ENCODE measurements at regions not wholly inside any gene's neighbourhood (a gene's known extent, or its start where the extent isn't known, plus 50 kb on each side); places are given as distances from the start of the nearest gene placed in this dataset.

GRCh38 chr1:201644197-201644596 is 105.3 kb downstream of the NAV1 start:
- 77% methylated on average over 2 of the region's 2 CpGs; no CpG with 5 or more reads in 1 of the 2 experiments for WGBS, 2 experiments (ENCODE audit: extremely low coverage in 1 of 2, insufficient coverage in 1 of 2, insufficient read length in 1 of 2, insufficient replicate concordance in 2 of 2, low coverage in 1 of 2, low lambda C conversion rate in 2 of 2, missing lambda C conversion rate in 1 of 2)

More at GRCh38 chr1:201644197-201644596, 105.3 kb downstream of the NAV1 start:
- Histone ChIP-seq H3K27me3 (replicated peaks in 1 of 4; ENCODE audit: control insufficient read depth in 3 of 4, extremely low read depth in 1 of 4, insufficient read depth in 3 of 4, low read length in 3 of 4) (peaks cover 0 to 15% (median 13%) of the 10 kb centered on the region in 4 experiments; a peak in 5 of 7 replicates), H2BK120ac (replicated peaks; ENCODE audit: low read depth, low read length) (no peak overlapping the region), H2BK12ac (ENCODE audit: low read depth, low read length) (no peak overlapping the region), H2BK20ac (ENCODE audit: low read length) (no peak overlapping the region), H4K91ac (replicated peaks; ENCODE audit: insufficient read length, low read length) (no peak overlapping the region), H3K14ac (ENCODE audit: insufficient read length) (no peak overlapping the region), H3K4me3 (ENCODE audit: extremely low read depth in 1 of 4, insufficient read depth in 2 of 4, low read depth in 3 of 4, low read length in 4 of 4) (no peak overlapping the region), H3K27ac (ENCODE audit: low read depth, low read length) (no peak overlapping the region), H3K4me1 (replicated peaks in 1 of 4; ENCODE audit: control insufficient read depth in 3 of 4, insufficient read depth in 4 of 4, low read length in 3 of 4) (peaks cover 4 to 13% (median 7%) of the 10 kb centered on the region in 4 experiments), H3K56ac (replicated peaks; ENCODE audit: insufficient read length, low read depth, low read length) (no peak overlapping the region), H4K20me1 (replicated peaks in 1 of 2; ENCODE audit: control insufficient read depth in 1 of 2, insufficient read depth in 2 of 2, low read length in 2 of 2) (peaks cover 0 to 2% of the 10 kb centered on the region in 2 experiments), H3K23me2 (ENCODE audit: low read depth, low read length) (peaks cover 16% of the 10 kb centered on the region), H4K8ac (ENCODE audit: extremely low read depth, insufficient read depth, low read length) (no peak overlapping the region), H3K18ac (ENCODE audit: extremely low read depth, low read length) (no peak overlapping the region), H3K36me3 (ENCODE audit: control insufficient read depth in 2 of 4, insufficient read depth in 4 of 4, low read length in 3 of 4) (no peaks in the 10 kb centered on the region), H3K23ac (ENCODE audit: insufficient read length) (no peak overlapping the region), H2BK15ac (ENCODE audit: low read length) (no peak overlapping the region), H2AFZ (ENCODE audit: low read length) (no peak overlapping the region), H3K79me2 (ENCODE audit: control insufficient read depth in 1 of 2, insufficient read depth in 2 of 2, low read length in 2 of 2) (no peaks in the 10 kb centered on the region), H3K79me1 (ENCODE audit: low read depth, low read length) (no peaks in the 10 kb centered on the region), H3K9me3 (ENCODE audit: insufficient read depth in 2 of 2, low read depth in 1 of 2, low read length in 1 of 2) (no peaks in the 10 kb centered on the region), H3K9ac (replicated peaks in 1 of 4; ENCODE audit: extremely low read depth in 1 of 4, low read depth in 3 of 4, low read length in 3 of 4) (no peak overlapping the region), H2AK5ac (ENCODE audit: low read depth, low read length) (no peak overlapping the region), H3K4me2 (ENCODE audit: insufficient read depth in 1 of 2, low read depth in 2 of 2, low read length in 2 of 2) (no peak overlapping the region), H2BK5ac (ENCODE audit: low read depth, low read length) (no peak overlapping the region), H3K4ac (replicated peaks; ENCODE audit: insufficient read length, low read depth, low read length) (no peak overlapping the region), H4K5ac (ENCODE audit: insufficient read length, low read depth, low read length) (no peak overlapping the region)
- TF ChIP-seq CREB1 (IDR thresholded peaks at IDR 0.05) (no peak), KDM4A (IDR thresholded peaks at IDR 0.05; ENCODE audit: low read depth, low read length, severe bottlenecking) (no peak), SAP30 (IDR thresholded peaks at IDR 0.05; ENCODE audit: insufficient read depth, insufficient replicate concordance, low read length) (no peak), RFX5 (IDR thresholded peaks at IDR 0.05; ENCODE audit: borderline replicate concordance, low read depth, low read length) (no peak), TBP (IDR thresholded peaks at IDR 0.05; ENCODE audit: low read depth, low read length) (no peak), GTF2F1 (IDR thresholded peaks at IDR 0.05; ENCODE audit: borderline replicate concordance, low read depth, low read length) (no peak), SIX5 (IDR thresholded peaks at IDR 0.05; ENCODE audit: low read depth, low read length) (no peak), CTBP2 (IDR thresholded peaks at IDR 0.05; ENCODE audit: borderline replicate concordance, insufficient read depth, insufficient read length, low read length) (no peak), CHD2 (IDR thresholded peaks at IDR 0.05; ENCODE audit: low read length) (no peak)
- FAIRE-seq (no peak), DNase-seq (ENCODE audit: low read depth in 1 of 2, low spot score in 2 of 2) (no peak)
- ChIA-PET POLR2A (ENCODE audit: partially characterized antibody) (interaction anchor here (0.6 to 1.0 kb wide), 2 partner anchors 11 to 24 kb away, joined by 3 read pairs; no protein-coding TSS in a partner anchor), CTCF (ENCODE audit: partially characterized antibody) (interaction anchor here (1.0 kb wide), 2 partner anchors 32 to 113 kb away, joined by 3 read pairs; no protein-coding TSS in a partner anchor)

Measured in H1 (cell line).